GM18499 (cell line): ENCODE measurements at regions not wholly inside any gene's neighbourhood (a gene's known extent, or its start where the extent isn't known, plus 50 kb on each side); places are given as distances from the start of the nearest gene placed in this dataset.
"Not testable (repeated sequence)": the region's sequence is repeated elsewhere in the genome, so short reads cannot be mapped to it uniquely, and the experiment has no call there.

Experiments used
- ATAC-seq: cut with Tn5 transposase; IDR thresholded peaks from one replicate; pipeline ENCODE4 v1.9.1; 2021; ENCODE audit warnings: moderate number of reproducible peaks; ENCODE audit not compliant: insufficient read depth, unreplicated experiment

GRCh38 chr4:174183259-174183658 lies 100.2 kb downstream of the FBXO8 start:
- no peak for ATAC-seq

DNA sequence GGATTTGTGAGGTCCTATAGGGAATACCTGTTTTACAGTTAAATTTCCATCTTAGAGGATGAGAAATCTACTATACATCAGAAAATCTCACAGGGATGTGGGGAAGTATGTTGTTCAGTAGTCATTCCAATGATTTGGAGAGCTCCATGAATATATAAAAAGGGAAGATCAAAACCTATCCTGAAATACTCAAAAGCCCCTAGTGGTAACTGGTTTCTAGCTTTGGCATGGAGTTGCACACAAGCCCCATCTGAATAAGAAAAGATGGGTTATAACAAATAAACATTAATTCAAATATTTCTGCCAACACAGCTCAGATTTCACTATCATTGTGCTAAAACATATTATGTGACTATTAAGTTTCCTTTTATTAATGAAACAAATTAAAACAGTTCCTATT lies 101.6 kb downstream of the FBXO8 start:
- ATAC-seq = no peak

DNA sequence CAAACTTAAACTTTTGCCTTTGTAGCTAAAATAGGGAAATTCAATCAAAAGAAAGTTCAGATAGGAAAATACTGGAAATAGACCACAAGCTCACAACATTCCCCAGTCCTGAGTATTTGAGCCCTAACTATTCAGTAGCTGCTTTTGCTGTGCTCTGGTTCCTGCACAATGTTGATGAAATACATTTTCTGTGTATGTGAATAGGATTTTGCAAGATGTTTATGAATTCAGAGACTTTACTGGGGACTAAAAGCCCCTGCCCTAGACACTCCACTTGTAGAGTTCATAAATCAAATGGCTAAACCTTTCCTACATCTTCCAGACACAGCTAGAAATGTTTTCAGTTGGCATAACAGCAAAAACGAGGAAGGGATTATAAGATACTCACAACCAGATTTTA lies 105.9 kb downstream of the FBXO8 start:
- ATAC-seq = no peak

- not testable (repeated sequence) for ATAC-seq
Observed at GRCh38 chr4:174175836-174176235, 107.6 kb downstream of the FBXO8 start.

GRCh38 chr4:174173360-174173759 lies 110.1 kb downstream of the FBXO8 start:
- ATAC-seq = no peak

GRCh38 chr4:174172274-174172673 lies 111.2 kb downstream of the FBXO8 start:
- no peak for ATAC-seq

- no peak for ATAC-seq
Observed at GRCh38 chr4:174170906-174171305, 112.6 kb downstream of the FBXO8 start.

GRCh38 chr4:174170091-174170490 lies 113.4 kb downstream of the FBXO8 start:
- no peak for ATAC-seq

- no peak for ATAC-seq
Observed at GRCh38 chr4:174157106-174157607, 126.3 kb downstream of the FBXO8 start.

DNA sequence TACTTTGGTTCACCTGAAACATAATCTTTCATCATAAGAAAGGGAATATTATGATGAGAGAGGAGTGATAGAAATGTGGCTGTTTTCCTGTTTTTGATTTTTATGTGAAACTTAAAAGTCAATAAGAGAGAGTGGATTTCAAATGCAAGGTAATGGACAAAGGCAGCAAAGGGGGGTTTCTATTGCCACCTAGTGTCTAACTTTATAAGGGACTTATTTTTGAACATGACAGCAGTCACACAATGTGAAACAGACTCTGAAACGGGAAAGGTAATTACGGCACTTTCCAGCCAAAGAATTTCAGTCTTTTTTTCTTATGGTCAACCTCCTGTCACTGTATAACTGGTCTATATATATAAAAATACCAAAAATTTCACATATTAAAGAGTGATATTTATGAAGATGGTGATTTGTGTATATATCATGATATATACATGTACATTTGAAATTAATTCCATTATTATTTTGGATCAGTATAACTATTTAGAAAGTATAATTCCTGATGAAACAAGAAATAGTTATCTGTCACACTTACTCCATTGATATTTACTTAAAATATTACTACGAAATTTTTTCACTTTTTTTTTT lies 127.1 kb downstream of the FBXO8 start:
- ATAC-seq = peak; percentile 98

GRCh38 chr4:174154215-174154854 lies 129.1 kb downstream of the FBXO8 start:
- ATAC-seq = no peak

DNA sequence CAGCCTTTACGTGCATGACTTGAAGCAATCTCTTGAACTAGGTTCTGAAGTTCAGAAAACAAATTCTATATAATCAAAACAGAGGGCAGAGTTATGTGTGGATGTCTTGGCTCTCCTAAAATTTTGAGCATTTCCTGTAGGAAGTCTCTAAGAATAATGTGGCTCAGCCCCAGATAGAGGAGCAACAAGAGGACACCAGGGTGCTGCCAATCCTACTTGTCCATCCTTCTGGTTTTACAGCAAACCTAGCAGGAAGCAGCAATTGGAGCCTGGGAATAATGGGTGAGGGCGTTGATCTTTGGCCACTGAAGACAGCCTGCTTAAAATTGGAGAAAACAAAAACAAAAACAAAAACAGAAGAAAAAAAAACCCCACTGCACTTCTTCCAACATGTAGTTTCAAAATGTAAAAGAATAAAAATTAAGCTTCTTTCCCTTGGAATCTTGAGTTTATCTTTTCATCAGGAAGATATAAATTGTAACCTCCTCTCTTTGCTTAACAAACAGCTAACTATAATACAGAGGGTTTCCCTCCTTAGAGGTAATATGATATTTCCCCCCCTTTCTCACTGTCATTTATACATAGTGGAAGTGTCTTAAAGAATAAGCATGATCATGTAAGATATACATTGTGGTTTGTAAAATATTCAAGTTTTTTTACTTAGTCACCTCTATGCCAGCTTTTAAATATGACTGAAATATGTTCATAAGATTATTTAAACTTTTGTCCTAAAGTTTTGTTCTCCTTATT lies 130.6 kb downstream of the FBXO8 start:
- no peak for ATAC-seq

DNA sequence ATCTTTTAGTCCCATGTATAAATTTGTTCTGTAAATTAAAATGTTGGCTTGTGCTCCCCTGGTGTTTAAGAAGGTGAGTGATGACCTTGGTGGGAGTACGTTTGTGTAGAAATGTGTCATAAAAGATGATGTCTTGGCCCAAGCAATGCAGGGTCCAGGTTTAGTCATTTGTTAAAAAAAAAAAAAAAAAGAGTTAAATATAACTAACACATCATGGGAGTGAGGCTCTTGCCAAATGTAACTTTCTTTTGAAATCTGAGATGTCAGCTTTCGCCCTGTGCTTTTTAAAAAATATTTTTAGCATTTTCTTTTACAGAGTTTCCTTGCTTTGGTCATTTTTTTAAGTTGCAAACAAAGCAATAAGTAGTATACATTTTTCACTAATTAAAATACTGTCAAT lies 135.6 kb downstream of the FBXO8 start:
- ATAC-seq = no peak

GRCh38 chr4:174144106-174144505 lies 139.4 kb downstream of the FBXO8 start:
- ATAC-seq = no peak

DNA sequence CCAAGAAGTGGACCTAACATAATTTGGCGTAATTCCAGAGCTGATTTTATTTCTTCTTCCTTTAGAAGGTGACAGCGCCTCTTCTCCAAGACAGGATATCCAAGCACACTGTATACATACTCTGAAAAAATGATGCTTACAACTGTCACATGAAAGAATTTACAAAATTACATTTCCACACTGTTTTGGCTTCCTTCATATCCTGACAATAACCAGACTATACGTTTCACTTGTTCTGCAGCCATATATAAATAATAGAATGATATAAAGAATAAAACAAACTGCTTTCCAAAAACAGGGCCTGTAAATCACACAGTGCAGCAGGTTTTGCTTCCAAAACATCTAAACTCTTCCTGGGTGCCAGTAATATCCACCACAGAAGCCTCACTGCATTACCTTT lies 141.6 kb downstream of the FBXO8 start:
- ATAC-seq = no peak

DNA sequence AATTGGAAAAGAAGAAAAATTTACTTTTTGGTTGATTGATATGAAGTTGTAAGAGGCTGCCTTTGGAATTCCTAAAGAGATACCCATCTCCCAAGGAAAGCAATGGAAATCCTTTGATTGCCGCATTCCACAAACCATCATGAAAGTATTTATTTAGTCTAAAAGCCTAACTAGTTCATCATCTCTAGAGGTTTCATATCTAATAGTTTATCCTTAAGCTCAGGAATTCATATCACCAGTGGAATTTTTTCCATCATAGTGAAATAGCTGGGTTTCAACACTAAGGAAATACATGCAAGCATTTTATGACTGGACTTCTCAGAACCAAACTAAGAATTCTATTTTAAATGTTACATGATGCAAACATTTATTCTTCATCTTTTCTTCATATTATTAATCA lies 144.9 kb downstream of the FBXO8 start:
- no peak for ATAC-seq

GRCh38 chr4:174137698-174138097 lies 145.8 kb downstream of the FBXO8 start:
- ATAC-seq = no peak

GRCh38 chr4:174135936-174136406 lies 147.5 kb downstream of the FBXO8 start:
- no peak for ATAC-seq

DNA sequence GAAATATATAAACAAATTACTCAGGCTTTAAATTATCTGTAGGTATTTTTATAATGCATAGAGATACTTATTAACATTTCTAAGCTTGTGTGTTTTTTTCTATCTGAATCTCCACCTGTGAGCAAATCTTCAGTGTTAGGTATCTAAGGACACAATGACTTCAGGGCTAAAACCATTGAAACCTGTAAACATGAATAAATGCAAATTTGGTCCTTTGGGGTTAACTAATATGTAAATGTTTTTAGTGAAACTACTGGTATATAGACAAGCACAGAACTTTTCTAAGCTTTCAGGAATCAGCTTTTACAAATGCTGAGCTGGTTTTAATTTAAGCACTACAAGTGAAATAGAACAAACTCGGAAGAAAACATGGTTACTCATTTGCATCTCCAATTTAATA lies 147.9 kb downstream of the FBXO8 start:
- ATAC-seq = no peak

- no peak for ATAC-seq
Observed at GRCh38 chr4:174134361-174134760, 149.1 kb downstream of the FBXO8 start.

DNA sequence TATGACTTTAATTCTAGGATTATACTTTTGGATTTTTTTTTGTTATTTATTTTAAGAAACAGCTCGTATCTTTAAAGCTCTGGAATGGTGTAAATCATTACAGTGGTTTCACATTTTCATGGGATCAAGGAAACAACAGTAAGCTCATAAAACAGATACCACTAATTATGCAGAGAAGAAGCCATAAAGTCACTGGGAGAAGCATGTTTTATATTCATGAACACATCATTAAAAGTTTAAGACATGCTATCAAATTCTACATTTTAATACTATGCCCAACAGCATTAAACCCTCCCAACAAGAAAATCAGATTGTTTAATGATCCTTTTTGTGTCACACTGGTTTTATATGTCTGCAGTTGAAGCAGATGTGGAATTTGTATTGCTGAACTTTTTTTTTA lies 149.9 kb downstream of the FBXO8 start:
- ATAC-seq = no peak
